ENCODE measurements at regions not wholly inside any gene's neighbourhood (a gene's known extent, or its start where the extent isn't known, plus 50 kb on each side); places are given as distances from the start of the nearest gene placed in this dataset.
"Not testable (repeated sequence)": the region's sequence is repeated elsewhere in the genome, so short reads cannot be mapped to it uniquely, and the experiment has no call there.

- no peak for DNase-seq (ENCODE audit: low read depth)
- no peak overlapping the region for H3K4me3 ChIP-seq (ENCODE audit: low read length)
- no peak for TF ChIP-seq CTCF (conservative IDR thresholded peaks at IDR 0.05; ENCODE audit: low read length)
Observed at GRCh38 chr2:123448801-123449200, 576.3 kb upstream of the CNTNAP5 start.

- H3K4me3 ChIP-seq (ENCODE audit: low read length): no peak overlapping the region
- DNase-seq (ENCODE audit: low read depth): no peak
- no peak for TF ChIP-seq CTCF (conservative IDR thresholded peaks at IDR 0.05; ENCODE audit: low read length)
Observed at GRCh38 chr2:123451542-123451941, 573.5 kb upstream of the CNTNAP5 start.

- TF ChIP-seq CTCF (conservative IDR thresholded peaks at IDR 0.05; ENCODE audit: low read length): no peak
- DNase-seq (ENCODE audit: low read depth): no peak
- H3K4me3 ChIP-seq (ENCODE audit: low read length): no peak overlapping the region
Observed at GRCh38 chr2:123453046-123453700, 571.9 kb upstream of the CNTNAP5 start.

- H3K4me3 ChIP-seq (ENCODE audit: low read length): no peak overlapping the region
- no peak for DNase-seq (ENCODE audit: low read depth)
- TF ChIP-seq CTCF (conservative IDR thresholded peaks at IDR 0.05; ENCODE audit: low read length): no peak
Observed at GRCh38 chr2:123453772-123454171, 571.3 kb upstream of the CNTNAP5 start.

- DNase-seq (ENCODE audit: low read depth); H3K4me3 ChIP-seq (ENCODE audit: low read length): not testable (repeated sequence)
Observed at GRCh38 chr2:123455234-123455633, 569.9 kb upstream of the CNTNAP5 start.

- no peak overlapping the region for H3K4me3 ChIP-seq (ENCODE audit: low read length)
- DNase-seq (ENCODE audit: low read depth): no peak
- TF ChIP-seq CTCF (conservative IDR thresholded peaks at IDR 0.05; ENCODE audit: low read length): no peak
Observed at GRCh38 chr2:123456416-123456815, 568.7 kb upstream of the CNTNAP5 start.

GRCh38 chr2:123463886-123464285, 561.2 kb upstream of the CNTNAP5 start:
- TF ChIP-seq CTCF (conservative IDR thresholded peaks at IDR 0.05; ENCODE audit: low read length): no peak
- DNase-seq (ENCODE audit: low read depth): no peak
- H3K4me3 ChIP-seq (ENCODE audit: low read length): no peak overlapping the region

- no peak for DNase-seq (ENCODE audit: low read depth)
- H3K4me3 ChIP-seq (ENCODE audit: low read length): no peak overlapping the region
- TF ChIP-seq CTCF (conservative IDR thresholded peaks at IDR 0.05; ENCODE audit: low read length): no peak
Observed at GRCh38 chr2:123468071-123468470, 557.0 kb upstream of the CNTNAP5 start.
